Inferior parietal cortex (tissue), 1 donor: ENCODE measurements at regions not wholly inside any gene's neighbourhood (a gene's known extent, or its start where the extent isn't known, plus 50 kb on each side); places are given as distances from the start of the nearest gene placed in this dataset.
"Not testable (repeated sequence)": the region's sequence is repeated elsewhere in the genome, so short reads cannot be mapped to it uniquely, and the experiment has no call there.

ENCODE experiments used
- DNase-seq: peaks from one replicate; pipeline ENCODE4 v3.0.0-alpha.2; 2016; ENCODE audit errors: extremely low spot score

DNA sequence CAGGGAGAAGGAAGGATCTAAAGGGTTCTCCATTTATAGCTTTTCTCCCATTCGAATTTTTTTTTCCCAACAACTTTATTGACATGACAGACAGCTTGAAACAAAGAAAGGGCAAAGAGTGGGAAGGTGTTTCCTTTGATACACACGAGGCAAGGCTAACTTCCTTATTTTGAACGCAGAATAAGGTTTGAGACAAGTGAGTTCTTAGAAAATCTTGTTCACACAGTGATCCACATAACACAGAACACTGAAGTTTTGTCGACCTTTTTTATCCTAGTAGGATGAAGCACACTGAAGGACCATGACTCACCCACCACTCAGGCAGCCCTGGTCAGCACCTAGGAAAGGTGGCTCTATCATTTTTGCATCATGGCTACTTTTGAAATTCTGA lies 425.8 kb upstream of the MDFIC2 start:
- DNase-seq, result no peak

DNA sequence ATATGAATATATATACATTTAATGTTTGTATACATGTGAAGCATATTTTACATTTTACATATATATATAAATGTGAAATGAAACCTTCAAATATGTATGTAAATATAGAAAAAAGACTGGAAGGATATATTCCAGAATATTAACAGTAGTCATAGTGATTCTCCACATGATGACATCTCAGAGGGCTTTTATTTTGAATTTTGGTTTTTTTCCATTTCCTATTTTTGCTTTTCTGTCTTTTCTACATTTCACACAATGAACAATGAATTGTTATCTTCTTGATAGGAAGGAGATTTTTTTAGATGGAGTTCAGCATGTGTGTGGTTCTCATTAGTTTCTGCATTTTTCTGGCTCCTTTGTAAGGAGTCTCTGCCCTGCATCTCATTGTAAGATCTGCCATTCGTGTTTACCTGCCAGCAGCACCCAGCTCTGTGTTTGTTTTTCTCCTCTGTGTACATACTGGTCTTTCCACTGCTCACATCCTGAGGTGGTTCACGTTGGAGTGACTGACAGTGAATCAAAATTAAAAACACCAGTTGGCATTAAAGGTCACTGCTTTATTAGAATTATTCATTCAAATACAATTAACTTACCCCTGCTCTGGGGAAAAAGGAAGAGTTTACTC lies 425.3 kb upstream of the MDFIC2 start:
- DNase-seq, result no peak

DNA sequence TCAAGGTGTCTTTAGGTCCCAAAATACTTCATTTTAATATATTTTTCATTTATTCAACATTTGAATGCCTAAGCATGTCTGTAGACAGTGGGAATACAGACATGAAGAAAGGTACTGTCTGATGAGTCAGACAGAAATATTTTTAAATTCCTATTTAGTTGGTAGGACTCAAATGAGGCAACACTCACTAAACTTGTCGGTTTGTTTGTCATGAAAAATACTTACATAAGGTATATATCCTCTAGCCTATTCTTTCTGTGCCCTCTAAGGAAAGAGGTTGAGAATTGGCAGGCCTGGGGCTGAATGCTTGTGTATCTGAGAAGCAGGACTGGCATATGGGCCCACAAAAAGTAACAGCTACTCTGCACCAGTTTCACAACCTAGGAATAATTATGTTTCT lies 423.6 kb upstream of the MDFIC2 start:
- DNase-seq, result no peak

DNA sequence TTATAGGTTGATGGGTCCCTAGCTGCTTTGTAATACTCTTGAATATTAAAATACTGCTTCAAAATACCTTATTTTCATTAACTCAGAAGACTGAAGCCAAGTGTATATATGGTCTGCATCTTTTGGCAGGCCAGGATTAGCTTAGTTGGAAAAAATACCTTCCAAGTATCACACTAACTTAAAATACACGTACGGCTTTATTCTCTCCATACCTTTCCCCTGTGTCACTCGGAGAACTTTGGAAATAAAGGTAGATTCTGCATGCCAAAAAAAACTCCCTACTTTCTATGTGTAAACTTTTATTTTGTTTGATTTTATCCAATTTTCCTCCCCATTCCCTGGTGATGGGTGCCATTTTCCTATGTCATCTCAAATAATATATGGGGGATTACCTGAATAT lies 422.3 kb upstream of the MDFIC2 start:
- no peak for DNase-seq

DNA sequence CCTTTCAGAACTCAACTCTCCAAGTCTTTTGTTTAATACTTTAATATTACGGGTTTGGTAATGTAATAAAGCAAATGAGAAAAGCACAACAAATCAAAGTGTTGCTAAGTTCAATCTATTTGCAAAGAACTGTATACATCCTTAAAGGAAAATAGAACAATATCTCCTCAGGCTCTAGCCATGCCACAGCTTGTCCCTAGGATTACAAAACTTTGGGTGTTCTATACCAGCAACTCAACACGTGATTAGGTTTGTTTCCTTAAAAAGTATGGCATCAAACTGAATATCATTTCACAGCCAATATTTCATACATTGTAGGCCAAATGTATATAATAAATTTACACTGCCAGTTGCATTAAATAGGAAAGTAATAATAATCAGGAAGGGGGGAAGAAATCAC lies 418.6 kb upstream of the MDFIC2 start:
- DNase-seq, result no peak

DNA sequence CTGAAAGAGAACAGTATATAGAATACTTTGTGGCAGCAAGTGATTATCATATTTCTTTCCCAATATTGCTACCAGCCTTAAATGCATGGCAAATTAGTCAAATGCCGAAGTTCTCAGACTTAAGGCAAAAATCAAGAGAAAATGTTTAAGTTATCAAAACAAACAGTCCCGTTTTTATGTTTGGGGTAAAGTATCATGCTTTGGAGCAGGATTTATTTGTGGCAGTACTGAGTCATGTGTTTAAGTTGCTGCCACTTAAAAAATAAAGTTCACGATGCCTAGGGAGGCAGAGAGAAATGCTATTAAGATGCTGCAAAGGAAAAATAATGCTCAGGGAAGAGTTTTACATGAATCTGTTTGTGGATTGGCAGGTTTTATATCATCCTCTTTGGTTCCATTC lies 417.4 kb upstream of the MDFIC2 start:
- DNase-seq, result no peak

DNA sequence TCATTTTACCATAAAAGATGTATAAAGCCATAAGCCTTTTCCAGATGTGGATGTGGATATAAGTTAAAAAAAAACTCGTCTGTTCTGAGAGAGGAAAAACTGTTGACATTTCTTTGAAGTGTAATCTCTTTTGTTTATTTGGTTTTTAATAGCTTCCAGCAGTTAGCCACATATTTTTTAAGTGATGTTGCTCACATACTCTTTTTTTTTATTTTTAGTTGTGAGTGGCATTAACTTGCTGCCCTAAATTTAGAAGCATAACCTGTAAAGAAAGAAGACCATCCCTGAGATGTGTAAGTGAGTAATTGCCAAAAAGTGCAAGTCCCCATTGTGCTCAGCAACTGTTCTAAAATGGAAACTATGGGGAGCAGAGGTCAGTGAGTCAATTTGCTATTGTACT lies 415.9 kb upstream of the MDFIC2 start:
- DNase-seq, result no peak

DNA sequence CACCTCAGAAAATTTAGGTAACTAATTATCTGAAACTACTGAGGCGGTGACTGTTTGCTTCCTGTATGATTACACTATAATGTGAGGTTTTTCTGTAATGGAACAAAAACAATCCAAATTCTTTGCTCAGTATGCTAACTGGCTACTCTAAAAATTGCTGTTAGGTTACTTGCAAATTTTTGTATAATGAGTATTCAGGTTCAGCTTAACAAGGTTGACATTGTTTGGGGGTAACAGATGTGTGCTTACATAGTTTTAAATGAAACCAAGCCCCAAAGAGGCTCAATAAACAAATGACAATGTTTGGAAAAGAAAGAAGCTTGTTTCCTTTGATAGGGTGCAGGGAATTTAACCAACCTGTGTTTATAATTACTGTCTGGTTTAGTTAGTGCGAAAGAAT lies 414.5 kb upstream of the MDFIC2 start:
- DNase-seq, result no peak

DNA sequence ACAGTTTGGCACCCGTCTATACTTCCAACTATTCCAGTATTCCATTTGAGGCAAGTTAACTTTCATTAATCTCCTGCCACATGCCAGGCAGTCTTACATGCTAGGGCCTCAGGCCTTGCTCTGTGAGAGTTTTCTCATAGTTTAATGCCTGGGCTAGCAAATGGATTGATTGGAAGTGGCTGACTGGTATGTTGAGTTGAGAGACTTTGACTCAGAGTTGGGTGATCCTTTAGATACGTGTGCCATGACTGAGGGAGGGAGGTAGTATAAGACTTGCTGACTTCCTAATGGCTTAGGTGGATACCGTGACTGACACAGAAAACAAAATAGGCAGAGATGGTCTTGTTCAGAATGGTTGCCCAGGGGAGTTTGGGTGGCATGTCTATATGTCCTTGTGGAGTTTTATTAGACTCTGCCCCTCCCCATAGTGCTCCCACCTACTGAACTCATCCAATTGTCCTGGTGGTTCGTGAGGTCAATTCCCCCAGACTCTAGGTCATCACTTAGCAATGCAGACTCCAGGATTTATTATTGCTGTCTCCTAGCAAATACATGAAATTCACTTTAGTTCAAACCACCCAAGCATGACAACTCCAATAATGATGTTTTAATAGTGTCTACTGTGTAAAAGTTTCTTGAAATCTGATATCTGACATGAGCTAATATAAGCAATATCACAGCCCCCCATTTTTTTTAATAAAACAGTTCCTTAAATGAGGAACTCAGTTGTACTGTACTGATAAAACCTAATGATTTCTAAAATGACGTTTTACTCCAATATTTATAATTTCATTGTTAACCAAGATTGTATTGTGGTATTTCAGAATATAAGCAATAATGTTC lies 413.9 kb upstream of the MDFIC2 start:
- DNase-seq, result no peak

DNA sequence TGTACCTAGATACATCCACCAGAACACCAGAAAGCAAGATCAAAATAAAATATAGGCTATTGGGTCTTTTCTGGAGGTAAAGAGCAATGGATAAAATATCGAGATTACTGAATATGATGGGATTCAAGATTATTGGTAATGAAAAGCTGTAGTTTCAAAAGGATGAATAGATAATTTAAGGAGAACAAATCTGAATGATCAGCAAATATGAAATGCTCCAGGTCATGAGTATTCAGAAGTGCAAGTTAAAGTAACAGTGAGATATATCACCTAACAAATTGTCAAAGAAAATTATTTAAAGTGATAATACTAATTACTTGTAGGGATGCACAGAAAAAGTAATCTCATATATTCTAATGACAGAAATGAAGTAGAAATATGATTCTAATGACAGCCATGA lies 409.6 kb upstream of the MDFIC2 start:
- DNase-seq, result no peak

DNA sequence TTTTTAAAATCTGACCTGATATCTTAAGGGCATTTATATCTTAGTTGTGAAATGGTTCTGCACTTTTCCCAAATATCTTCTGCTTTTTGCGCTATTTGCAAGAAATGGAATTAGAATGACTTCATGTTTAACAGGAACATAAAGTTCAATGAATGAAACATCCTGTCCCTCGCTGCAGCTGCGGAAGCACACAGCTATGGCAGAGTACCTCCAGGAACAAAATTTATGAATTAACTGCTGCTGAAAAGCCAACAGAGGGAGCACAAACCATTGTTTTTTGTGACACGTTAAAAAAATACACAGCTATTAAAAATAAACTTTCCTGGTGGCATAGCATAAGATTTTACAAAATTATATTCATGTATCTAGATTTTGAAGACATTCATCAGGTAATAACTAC lies 404.4 kb upstream of the MDFIC2 start:
- DNase-seq, result peak; percentile 18

DNA sequence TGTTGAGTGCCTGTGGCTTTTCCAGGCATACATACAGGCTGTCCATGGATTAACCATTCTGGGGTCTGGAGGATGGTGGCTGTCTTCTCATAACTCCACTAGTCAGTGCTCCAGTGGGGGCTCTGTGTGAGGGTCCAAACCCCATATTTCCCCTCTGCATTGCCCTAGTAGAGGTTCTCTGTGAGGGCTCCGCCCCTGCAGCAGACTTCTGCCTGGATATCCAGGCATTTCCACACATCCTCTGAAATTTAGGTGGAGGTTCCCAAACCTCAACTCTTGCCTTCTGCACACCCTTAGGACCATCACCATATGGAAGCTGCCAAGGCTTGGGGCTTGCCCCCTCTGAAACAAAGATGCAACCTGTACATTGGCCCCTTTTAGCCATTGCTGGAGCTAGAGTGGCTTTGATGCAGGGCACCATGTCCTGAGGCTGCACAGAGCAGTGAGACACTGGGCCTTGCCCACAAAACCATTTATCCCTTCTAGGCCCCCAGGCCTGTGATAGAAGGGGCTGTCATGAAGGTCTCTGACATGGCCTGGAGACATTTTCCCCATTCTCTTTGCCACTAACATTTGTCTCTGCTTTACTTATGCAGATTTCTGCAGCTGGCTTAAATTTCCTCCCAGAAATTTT lies 400.1 kb upstream of the MDFIC2 start:
- no peak for DNase-seq

DNA sequence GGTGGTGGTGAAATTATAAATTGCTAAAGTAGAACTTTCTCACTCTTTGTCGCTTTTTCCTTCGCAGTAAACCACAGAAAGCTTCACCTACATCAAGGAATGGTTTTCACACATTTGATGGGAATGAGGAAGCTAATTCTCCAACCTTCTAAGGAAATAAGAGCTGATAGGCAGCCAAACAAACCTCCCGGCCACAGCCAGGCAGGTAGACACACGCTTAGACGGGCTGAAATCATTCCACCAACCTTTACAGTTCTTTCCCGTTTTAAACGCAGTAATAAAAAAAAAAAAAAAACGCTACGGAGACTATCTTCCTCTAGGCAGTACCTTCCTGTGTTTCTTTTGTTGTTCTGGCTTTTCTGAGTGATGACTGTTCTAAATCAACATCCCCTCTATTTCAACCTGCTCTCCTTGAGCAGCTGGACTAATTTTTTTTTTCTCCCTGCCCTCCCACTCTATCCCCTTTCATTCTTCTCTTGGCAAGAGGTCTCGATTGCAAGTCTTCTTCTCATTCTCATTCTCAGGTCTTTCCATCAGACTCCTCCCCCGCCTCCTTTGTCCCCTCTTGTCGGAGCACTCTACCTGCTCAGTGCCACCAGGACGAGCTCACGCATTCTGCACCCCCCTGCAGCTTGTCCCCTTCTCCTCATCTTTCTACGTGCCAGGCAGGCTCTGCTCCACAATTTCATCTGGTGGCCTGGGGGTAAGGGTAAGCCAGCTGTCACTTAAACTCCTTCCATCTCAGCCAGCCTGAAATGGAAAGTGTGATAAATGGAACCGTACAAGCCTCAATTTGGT lies 391.1 kb upstream of the MDFIC2 start:
- no peak for DNase-seq

DNA sequence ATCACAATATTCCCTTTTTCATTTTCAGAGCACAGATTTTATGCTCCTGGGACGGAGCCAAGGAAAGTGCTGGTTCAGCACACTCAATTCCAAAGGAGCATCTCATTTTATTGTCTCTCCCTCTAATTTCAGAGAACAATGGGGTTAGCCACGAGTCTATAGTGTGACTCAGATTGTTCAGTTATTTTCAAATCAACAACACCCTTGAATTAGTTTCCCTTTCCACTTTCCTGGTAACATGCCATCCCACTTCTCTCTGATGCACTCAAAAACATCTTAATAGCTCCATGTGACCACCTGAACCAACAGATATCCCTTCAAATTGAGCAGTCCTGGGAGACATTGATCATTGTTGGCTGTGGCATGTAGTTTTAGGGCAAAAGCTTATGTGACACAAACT lies 389.7 kb upstream of the MDFIC2 start:
- no peak for DNase-seq

DNA sequence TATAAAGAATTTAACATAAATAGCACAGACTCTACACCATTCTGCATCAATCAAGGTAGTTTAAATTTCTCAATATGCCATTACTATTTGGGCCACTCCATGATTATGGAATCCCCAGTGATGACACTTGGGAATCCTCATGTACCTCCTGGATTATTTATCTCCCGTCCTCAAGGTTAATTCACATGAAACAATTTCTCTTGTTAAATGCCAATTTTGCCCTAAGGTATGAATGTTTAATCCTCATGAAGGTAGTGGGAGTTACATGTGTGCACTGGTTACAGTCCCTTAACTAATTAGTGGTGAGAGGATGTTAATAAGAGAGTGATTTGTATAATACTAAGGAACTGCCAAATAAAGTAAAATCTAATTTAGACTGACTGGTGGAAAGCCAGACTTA lies 372.3 kb upstream of the MDFIC2 start:
- no peak for DNase-seq

DNA sequence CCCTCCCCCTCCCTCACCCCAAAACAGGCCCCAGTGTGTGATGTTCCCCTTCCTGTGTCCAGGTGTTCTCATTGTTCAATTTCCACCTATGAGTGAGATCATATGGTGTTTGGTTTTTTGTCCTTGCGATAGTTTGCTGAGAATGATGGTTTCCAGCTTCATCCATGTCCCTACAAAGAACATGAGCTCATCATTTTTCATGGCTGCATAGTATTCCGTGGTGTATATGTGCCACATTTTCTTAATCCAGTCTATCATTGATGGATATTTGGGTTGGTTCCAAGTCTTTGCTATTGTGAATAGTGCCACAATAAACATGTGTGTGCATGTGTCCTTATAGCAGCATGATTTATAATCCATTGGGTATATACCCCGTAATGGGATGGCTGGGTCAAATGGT lies 363.4 kb upstream of the MDFIC2 start:
- not testable (repeated sequence) for DNase-seq

DNA sequence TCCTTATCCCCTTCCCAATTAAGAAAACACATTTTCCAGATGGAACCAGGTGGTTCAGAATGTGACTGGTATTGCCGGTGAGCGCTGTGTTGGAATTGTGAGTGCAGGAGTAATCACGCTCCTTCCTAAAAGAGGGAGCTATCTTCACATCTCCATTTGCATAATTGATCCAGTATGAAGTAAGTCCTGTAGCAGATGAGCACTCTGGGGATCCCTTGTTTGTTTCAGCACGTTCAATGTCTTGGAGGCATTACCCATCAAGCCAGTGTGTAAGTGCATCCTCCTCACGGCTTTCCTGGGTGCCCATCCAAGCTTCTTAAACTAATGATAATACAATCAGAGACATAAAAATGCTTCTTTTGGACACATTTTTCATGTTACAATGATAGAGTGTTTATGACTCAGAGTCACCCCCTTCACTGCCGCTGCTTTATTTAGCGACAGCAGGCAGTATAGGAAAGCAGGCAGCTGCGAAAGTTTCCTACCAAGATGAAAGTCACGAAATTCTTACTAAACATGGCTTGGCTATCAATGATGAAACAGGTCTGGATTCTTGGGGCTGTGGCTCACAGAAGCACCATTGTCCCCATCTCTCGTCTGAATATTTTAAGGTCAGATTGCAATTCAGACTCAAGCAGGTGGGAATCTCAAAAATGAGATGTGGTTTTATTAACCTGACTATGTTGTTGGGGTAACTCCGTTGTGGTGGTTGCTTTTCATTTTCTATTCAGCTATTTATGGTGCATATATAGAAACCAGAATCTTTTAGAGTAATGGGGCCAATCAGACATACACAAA lies 346.3 kb upstream of the MDFIC2 start:
- no peak for DNase-seq

DNA sequence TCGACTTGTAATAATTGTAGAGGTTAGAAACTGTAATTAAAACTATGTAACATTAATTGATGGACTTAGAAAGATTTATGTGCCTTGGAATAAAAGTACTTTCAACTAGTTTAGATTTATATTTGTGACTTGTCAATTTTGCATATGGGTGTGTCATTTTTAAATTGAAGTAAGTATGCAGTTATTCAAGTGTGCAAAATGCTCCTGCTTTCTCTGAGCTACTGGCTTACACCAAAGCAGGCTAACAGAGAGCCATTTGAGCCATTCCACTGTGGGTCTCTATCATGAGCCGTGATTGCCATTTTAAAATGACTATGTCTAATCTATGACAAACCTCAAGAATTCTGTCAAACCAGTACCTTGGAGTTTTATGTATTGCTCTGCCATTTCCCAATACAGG lies 345.0 kb upstream of the MDFIC2 start:
- no peak for DNase-seq

DNA sequence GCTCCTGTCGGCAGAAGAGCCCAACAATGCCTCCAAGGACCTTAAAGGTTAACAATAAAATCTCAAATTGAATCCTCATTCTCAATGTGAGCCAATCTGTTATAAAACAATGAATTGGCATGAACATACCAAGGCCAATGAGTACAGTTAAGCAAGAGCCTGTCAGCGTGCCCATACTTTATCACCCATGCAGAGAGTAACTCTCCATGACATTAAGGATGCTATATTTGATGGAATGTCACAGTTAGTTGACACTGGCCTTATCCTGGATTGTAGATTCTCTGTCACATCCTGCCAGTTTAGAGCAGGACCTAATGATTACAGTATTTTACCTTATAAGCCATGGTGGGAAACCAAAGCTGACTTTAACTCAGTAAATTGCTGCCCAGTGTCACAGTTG lies 335.4 kb upstream of the MDFIC2 start:
- no peak for DNase-seq

DNA sequence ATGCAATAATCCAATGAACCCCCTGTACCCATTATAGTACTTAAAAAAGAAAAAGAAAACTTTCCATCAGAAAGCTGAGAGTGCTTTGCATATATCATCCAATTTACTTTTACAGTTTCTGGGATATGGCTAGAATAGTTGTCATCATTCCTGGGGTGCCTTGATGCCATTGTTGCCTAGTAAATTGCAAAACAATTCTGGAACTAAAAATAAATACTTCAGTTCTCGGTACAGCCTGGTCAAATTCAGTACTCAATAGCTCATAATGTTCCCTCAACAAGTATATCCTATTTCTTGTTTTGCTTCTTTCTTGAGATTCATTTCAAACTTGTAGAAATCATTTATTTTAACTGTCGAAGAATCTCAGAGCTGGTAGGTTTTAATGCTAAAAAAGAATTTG lies 334.7 kb upstream of the MDFIC2 start:
- DNase-seq, result no peak

DNA sequence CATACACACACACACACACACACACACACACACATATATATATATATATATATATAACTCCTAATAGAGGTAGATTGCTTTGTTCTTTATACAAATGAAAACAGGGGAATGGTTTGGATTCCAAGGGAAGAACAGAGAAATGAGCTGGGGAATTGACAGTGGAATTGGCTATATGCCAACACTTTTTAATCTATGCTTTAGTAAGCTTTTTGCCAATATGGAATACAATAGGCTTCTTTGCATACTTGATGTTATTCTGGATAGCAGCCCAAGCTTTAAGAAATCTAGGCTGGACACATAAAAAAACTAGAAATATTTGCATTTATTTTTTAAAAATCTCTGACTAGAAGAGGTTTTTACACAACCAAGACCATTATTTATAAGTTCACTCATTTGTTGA lies 334.2 kb upstream of the MDFIC2 start:
- no peak for DNase-seq

DNA sequence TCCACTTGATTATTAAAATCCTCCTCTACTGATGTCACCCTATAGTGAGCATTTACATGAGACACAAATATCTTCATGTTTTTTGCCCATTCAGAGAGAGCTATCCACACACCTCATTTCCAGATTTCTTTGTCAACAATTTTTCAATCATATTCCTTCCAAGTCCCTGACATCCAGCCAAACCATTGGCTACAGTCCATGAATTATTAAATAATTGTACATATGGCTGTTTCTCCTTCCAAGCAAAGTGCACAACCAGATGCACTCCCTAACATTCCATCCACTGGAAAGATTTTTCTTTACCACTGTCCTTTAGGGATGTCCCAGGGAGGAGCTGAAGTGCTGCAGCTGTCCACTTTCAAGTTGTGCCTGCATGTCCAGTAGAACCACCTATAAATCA lies 328.0 kb upstream of the MDFIC2 start:
- no peak for DNase-seq
